GM13977 (cell line): ENCODE measurements at regions not wholly inside any gene's neighbourhood (a gene's known extent, or its start where the extent isn't known, plus 50 kb on each side); places are given as distances from the start of the nearest gene placed in this dataset.

Experiments
- DNase-seq: peaks from one replicate; pipeline ENCODE4 v3.0.0; 2012; ENCODE audit warnings: low spot score
- in situ Hi-C: fragments of 300-500 bp; cut with MboI; formaldehyde crosslinking; loops from one replicate; pipeline ENCODE4 v1.12.0; 2022; ENCODE audit warnings: low sequenced_read_pairs, low pct_unique_long_range_greater_than_20kb, mixed read lengths, inconsistent platforms; ENCODE audit not compliant: unreplicated experiment
- TF ChIP-seq, protein P1 (sequence below): IDR thresholded peaks from 2 replicates; pipeline ENCODE4 v1.5.1; 2012; ENCODE audit warnings: mild to moderate bottlenecking, control low read depth; ENCODE audit not compliant: insufficient read depth; ENCODE audit errors: extremely low read depth, missing control alignments

DNA sequence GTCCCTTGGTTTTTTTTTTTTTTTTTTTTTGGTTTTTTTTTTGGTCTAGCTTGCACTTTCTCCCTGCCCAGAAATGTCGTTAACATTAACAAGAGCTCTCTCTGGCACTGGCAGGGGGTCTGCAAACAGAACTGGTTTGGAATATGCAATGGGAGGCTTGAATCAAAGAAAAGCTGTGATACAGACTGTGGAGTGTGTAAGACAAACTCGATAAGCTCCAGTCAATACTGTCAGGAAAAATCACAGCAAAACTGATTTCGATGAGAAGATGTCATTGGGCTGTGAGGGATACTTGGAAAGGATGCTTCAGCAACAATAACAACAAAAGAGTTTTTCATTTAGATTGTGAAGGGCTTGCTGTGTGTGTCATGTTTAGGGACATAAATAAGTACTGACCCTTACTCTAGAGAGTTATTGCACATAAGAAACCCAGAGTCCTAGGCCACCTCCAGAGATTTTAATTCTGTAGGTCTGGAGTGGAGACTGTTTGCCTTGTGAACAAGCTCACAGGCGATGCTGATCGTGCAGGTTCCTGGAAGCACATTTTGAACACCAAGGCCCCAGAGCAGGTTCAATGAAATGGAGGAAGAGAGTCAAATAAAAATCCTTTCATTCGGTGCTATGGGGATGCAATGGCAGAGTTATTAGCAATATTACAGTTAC, 470.7 kb upstream of the RBFOX1 start:
- TF ChIP-seq, protein P1, sequence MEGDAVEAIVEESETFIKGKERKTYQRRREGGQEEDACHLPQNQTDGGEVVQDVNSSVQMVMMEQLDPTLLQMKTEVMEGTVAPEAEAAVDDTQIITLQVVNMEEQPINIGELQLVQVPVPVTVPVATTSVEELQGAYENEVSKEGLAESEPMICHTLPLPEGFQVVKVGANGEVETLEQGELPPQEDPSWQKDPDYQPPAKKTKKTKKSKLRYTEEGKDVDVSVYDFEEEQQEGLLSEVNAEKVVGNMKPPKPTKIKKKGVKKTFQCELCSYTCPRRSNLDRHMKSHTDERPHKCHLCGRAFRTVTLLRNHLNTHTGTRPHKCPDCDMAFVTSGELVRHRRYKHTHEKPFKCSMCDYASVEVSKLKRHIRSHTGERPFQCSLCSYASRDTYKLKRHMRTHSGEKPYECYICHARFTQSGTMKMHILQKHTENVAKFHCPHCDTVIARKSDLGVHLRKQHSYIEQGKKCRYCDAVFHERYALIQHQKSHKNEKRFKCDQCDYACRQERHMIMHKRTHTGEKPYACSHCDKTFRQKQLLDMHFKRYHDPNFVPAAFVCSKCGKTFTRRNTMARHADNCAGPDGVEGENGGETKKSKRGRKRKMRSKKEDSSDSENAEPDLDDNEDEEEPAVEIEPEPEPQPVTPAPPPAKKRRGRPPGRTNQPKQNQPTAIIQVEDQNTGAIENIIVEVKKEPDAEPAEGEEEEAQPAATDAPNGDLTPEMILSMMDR: no peak
- in situ Hi-C loops: no loop called here
- no peak for DNase-seq

DNA sequence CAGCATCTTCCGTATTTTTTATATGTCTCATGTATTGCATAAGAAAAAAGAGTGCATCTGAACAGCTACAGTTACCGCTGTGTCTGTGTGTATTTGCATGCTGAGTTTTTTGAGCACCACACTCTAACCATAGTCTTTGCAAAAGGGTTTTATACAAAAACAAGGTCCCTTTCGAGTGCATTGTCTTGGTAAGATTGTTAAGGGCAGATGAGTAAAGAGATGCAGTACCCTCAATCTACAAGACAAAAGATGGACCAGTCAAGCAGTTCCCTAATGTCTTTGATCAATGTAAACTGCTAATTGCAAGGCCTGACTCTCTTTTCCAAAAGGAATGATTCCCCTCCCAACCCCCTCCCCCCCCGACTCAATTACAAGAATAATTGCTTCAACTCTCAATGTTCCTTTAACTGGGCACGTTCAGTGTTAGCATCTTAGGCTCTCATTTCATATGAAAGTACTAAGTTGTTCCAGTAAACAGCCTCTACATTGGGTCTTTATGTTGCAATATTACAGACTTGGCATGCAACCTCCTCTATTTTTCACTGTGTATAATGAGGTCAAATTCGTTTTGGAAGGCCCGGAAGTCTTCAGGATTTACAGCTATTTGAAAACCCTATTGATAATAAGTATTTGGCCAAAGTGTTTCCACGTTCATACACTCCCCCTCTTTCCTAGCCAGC, 471.4 kb upstream of the RBFOX1 start:
- TF ChIP-seq, protein P1: no peak
- in situ Hi-C loops: no loop called here
- DNase-seq: no peak

DNA sequence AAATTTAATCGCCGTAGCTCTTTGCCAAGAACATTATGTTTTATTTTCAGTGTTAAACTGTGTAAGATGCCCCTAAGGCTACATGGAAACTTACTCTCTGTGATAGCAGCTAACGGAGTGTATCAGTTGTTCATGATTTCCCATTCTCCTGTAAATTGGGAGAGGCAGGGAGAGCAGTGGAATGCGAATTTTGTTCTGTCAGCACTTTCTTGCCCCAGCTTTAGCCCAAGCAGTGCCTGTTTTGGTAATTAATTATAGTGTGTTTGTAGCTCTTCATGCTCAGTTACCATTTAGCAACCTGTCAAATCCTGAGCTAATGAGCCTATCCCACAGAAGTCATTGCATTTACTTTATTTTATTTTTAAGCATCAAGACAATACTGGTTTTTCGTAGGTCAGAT, 475.1 kb upstream of the RBFOX1 start:
- DNase-seq: no peak
- TF ChIP-seq, protein P1: no peak

DNA sequence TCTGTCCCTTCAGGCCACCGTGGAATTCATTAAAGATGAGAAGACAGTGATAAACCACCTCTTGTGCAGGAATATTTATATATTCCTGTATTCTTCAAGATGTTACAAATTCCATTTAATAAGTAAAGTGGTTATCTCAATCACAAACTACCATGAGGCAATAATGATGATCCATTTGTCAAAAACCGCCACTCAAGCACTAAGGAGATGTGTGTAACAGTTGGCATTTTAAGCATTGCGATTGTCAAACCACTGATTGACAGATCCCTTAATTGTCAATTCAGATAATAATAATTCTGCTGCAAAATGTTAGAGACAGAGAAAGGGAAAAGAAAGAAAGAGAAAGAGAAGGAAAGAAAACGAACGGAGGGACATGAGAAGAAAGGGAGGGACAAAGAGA, 476.1 kb upstream of the RBFOX1 start:
- TF ChIP-seq, protein P1: no peak
- no peak for DNase-seq

More for the DNA sequence above, 475.1 kb upstream of the RBFOX1 start:
- in situ Hi-C loops: no loop called here

DNA sequence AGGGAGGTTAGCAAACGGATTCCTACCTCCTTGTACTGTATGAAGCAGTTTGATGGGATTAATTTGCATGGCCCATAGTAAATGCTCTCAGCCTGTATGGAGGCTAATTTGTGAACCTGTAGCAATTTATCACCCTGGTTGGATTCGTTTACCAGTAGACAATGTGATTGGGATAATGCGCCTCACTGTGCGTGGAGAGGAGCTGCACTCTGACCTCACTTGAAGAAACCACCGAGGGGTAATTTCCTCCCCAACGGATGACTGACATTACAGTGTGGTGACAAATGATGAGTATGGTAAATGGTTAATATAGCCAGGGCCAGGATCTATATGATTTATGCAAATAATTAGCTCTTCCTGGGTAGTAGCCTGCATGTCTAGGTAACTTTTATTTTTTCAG, 479.1 kb upstream of the RBFOX1 start:
- TF ChIP-seq, protein P1: no peak
- no peak for DNase-seq
- in situ Hi-C loops: no loop called here

More for the DNA sequence above, 476.1 kb upstream of the RBFOX1 start:
- in situ Hi-C loops: no loop called here

DNA sequence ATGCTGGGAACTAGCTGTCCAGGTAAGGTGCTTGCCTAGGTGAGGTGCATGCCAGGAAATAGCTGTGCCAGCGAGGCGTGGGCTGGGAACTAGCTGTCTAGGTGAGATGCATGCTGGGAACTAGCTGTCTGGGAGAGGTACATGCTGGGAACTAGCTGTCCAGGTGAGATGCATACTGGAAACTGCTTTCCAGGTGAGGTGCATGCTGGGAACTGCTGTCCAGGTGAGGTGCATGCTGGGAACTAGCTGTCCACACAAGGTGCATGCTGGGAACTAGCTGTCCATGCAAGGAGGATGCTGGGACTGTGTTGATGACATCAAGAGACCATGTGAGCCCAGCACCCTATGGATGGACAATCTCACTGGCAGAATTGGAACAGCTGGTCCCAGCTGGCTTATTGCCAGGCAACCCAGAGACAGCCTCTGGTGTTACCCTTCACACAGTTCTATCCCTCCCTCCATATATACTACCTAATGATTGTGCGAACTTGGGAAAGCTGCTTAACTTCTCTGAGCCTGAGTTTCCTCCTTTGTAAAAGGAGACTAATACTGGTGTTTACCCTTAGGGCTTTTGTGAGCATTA, 479.9 kb upstream of the RBFOX1 start:
- no peak for DNase-seq
- TF ChIP-seq, protein P1: no peak
- in situ Hi-C loops: no loop called here
